CD4-positive, alpha-beta T cell (primary cell): ENCODE measurements at regions not wholly inside any gene's neighbourhood (a gene's known extent, or its start where the extent isn't known, plus 50 kb on each side); places are given as distances from the start of the nearest gene placed in this dataset.

Experiments used
- ATAC-seq: fragments of 200-7000 bp; cut with Tn5 transposase; one replicate; pipeline ENCODE4 v1.10.0; 2022; ENCODE audit warnings: mild to moderate bottlenecking; ENCODE audit not compliant: poor library complexity
- CTCF ChIA-PET: fragments of 350-600 bp; sonication (Branson Sonifier 250); formaldehyde crosslinking; loops from one replicate; lab custom pipeline; 2021; ENCODE audit warnings: antibody characterized with exemption, inconsistent platforms; lab: Charles Lee
- POLR2A ChIA-PET: fragments of 350-600 bp; sonication (Branson Sonifier 250); formaldehyde crosslinking; loops from one replicate; lab custom pipeline; 2021; ENCODE audit warnings: antibody characterized with exemption, inconsistent platforms; lab: Charles Lee
- DNase-seq, 14 experiments: peaks; one replicate each; pipeline ENCODE4 v3.0.0-alpha.2; 2013 to 2020; ENCODE audit warnings: mixed read lengths in 2 of 14
- H3K27ac ChIP-seq, 2 donors: one replicate each; pipeline versions ENCODE4 v1.5.1 to v1.7.0; 2013; ENCODE audit warnings: low read length in 2 of 2, low read depth in 1 of 2, mild to moderate bottlenecking in 1 of 2
- H3K27me3 ChIP-seq, 2 experiments: 1 replicate in 1 of 2; 2 replicates in 1 of 2; pipeline versions ENCODE4 v1.6.1 to v1.7.0; 2013; ENCODE audit warnings: low read length in 2 of 2, control low read depth in 1 of 2, mild to moderate bottlenecking in 1 of 2, moderate library complexity in 1 of 2; ENCODE audit not compliant: insufficient read depth in 2 of 2, control insufficient read depth in 1 of 2
- H3K36me3 ChIP-seq: one replicate; pipeline ENCODE4 v1.6.1; 2013; ENCODE audit warnings: low read length, control low read depth; ENCODE audit not compliant: insufficient read depth
- H3K4me1 ChIP-seq: one replicate; pipeline ENCODE4 v1.6.1; 2013; ENCODE audit warnings: low read length, control low read depth; ENCODE audit not compliant: insufficient read depth
- H3K4me3 ChIP-seq: one replicate; pipeline ENCODE4 v1.5.1; 2013; ENCODE audit warnings: mild to moderate bottlenecking, low read length, moderate library complexity
- H3K9me3 ChIP-seq, 2 experiments: 1 replicate in 1 of 2; 2 replicates in 1 of 2; pipeline versions ENCODE4 v1.6.1 to v1.7.0; 2013; ENCODE audit warnings: low read length in 2 of 2, mild to moderate bottlenecking in 2 of 2, control low read depth in 1 of 2, moderate library complexity in 1 of 2; ENCODE audit not compliant: control insufficient read depth in 1 of 2, insufficient read depth in 1 of 2
- H3K27ac Mint-ChIP-seq: one replicate; pipeline ENCODE4 v1.8.0; 2020; ENCODE audit warnings: mixed read lengths
- H3K27me3 Mint-ChIP-seq: one replicate; pipeline ENCODE4 v1.8.0; 2021; ENCODE audit warnings: mixed read lengths
- H3K36me3 Mint-ChIP-seq: one replicate; pipeline ENCODE4 v1.8.0; 2021; ENCODE audit warnings: low read depth, mixed read lengths
- H3K4me1 Mint-ChIP-seq: one replicate; pipeline ENCODE4 v1.8.0; 2021; ENCODE audit warnings: low read depth, mixed read lengths
- H3K4me3 Mint-ChIP-seq: one replicate; pipeline ENCODE4 v1.8.0; 2020; ENCODE audit warnings: mild to moderate bottlenecking, mixed read lengths
- H3K9me3 Mint-ChIP-seq: one replicate; pipeline ENCODE4 v1.8.0; 2020; ENCODE audit warnings: mixed read lengths
- intact Hi-C, 2 experiments: fragments of 100-400 bp; cut with DNase I in 1 of 2; cut with micrococcal nuclease in 1 of 2; formaldehyde crosslinking; loops; one replicate each; pipeline versions ENCODE4 v1.15.1 to v1.9.0; 2023 to 2025; cut with DNase I, micrococcal nuclease
- TF ChIP-seq, protein P1 (sequence below): fragments of 200-600 bp; IDR thresholded peaks from one replicate; pipeline ENCODE4 v1.8.0; 2022; ENCODE audit warnings: antibody characterized with exemption, mild to moderate bottlenecking

DNA sequence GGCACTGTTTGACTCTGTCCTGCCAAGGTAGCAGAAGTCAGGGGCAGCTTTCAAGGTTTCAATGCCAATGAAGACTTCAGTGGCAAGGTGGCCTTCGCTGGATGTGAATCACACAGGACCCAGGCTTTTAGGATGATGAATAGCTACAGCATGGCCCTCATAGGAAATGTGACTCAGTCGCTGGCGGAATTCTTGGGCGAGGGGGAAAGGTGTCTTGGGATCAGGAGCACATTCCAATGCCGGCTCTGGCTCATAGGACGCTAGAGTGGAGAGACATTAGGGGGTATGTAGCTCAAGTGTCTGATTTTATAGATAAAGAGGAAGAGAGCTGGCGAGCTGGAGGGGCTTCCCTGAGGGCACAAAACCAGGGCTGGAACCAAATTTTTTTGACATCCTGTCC is 68.6 kb downstream of the SMIM21 start:
- H3K9me3 Mint-ChIP-seq: peaks cover 5% of the 10 kb centered on the region
- no peaks in the 10 kb centered on the region for H3K4me1 ChIP-seq
- ChIA-PET POLR2A (no interaction called here), CTCF (interaction anchor here (1.1 kb wide), 1 partner anchor 13 kb away, joined by 3 read pairs; no protein-coding TSS in a partner anchor)
- H3K4me3 ChIP-seq: no peak overlapping the region
- no peak overlapping the region for H3K4me3 Mint-ChIP-seq
- no peaks in the 10 kb centered on the region for H3K36me3 Mint-ChIP-seq
- peaks cover 0 to 4% of the 10 kb centered on the region in 2 experiments for H3K27me3 ChIP-seq
- H3K36me3 ChIP-seq: no peaks in the 10 kb centered on the region
- TF ChIP-seq, protein P1, sequence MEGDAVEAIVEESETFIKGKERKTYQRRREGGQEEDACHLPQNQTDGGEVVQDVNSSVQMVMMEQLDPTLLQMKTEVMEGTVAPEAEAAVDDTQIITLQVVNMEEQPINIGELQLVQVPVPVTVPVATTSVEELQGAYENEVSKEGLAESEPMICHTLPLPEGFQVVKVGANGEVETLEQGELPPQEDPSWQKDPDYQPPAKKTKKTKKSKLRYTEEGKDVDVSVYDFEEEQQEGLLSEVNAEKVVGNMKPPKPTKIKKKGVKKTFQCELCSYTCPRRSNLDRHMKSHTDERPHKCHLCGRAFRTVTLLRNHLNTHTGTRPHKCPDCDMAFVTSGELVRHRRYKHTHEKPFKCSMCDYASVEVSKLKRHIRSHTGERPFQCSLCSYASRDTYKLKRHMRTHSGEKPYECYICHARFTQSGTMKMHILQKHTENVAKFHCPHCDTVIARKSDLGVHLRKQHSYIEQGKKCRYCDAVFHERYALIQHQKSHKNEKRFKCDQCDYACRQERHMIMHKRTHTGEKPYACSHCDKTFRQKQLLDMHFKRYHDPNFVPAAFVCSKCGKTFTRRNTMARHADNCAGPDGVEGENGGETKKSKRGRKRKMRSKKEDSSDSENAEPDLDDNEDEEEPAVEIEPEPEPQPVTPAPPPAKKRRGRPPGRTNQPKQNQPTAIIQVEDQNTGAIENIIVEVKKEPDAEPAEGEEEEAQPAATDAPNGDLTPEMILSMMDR: no peak
- H3K27ac Mint-ChIP-seq: no peak overlapping the region
- no peak for DNase-seq
- intact Hi-C loops: no loop called here
- H3K27me3 Mint-ChIP-seq: peaks cover 8% of the 10 kb centered on the region
- no peak for ATAC-seq
- no peak overlapping the region for H3K27ac ChIP-seq
- H3K4me1 Mint-ChIP-seq: no peaks in the 10 kb centered on the region
- peaks cover 0 to 5% of the 10 kb centered on the region in 2 experiments for H3K9me3 ChIP-seq

DNA sequence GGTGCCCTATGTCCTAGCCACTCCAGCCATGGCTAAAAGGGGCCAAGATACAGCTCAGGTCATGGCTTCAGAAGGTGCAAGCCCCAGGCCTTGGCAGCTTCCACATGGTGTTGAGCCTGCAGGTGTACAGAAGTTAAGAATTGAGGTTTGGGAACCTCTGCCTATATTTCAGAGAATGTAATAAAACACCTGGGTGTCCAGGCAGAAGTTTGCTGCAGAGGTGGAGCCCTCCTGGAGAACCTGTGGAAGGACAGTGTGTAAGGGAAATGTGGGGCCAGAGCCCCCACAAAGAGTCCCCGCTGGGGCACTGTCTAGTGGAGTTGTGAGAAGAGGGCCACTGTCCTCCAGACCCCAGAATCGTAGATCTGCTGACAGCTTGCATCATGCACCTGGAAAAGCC is 74.1 kb downstream of the SMIM21 start:
- POLR2A ChIA-PET: no interaction called here
- no peak overlapping the region for H3K4me3 Mint-ChIP-seq
- intact Hi-C loops: no loop called here

GRCh38 chr18:75351409-75351808 is 76.1 kb downstream of the SMIM21 start:
- Mint-ChIP-seq H3K4me3 (no peak overlapping the region), H3K27ac (no peak overlapping the region), H3K4me1 (no peaks in the 10 kb centered on the region), H3K36me3 (peaks cover 7% of the 10 kb centered on the region), H3K27me3 (peaks cover 12% of the 10 kb centered on the region), H3K9me3 (peaks cover 2% of the 10 kb centered on the region)
- DNase-seq: no peak
- ChIA-PET POLR2A (no interaction called here), CTCF (no interaction called here)
- Histone ChIP-seq H3K9me3 (peaks cover 13 to 15% of the 10 kb centered on the region in 2 experiments), H3K27ac (no peak overlapping the region), H3K4me3 (no peak overlapping the region), H3K27me3 (peaks cover 0 to 5% of the 10 kb centered on the region in 2 experiments), H3K4me1 (no peaks in the 10 kb centered on the region), H3K36me3 (no peaks in the 10 kb centered on the region)
- intact Hi-C loops: no loop called here
- no peak for ATAC-seq
- TF ChIP-seq, protein P1: no peak

More for the DNA sequence above, 74.1 kb downstream of the SMIM21 start:
- TF ChIP-seq, protein P1: no peak
- Histone ChIP-seq H3K9me3 (peaks cover 13 to 15% of the 10 kb centered on the region in 2 experiments), H3K27ac (no peak overlapping the region), H3K4me3 (no peak overlapping the region), H3K27me3 (peaks cover 0 to 3% of the 10 kb centered on the region in 2 experiments), H3K36me3 (no peaks in the 10 kb centered on the region), H3K4me1 (no peaks in the 10 kb centered on the region)
- ATAC-seq (no peak), DNase-seq (no peak)
- no peak overlapping the region for H3K27ac Mint-ChIP-seq
- CTCF ChIA-PET: no interaction called here
- H3K9me3 Mint-ChIP-seq: peaks cover 7% of the 10 kb centered on the region
- peaks cover 3% of the 10 kb centered on the region for H3K27me3 Mint-ChIP-seq
- H3K4me1 Mint-ChIP-seq: no peaks in the 10 kb centered on the region
- H3K36me3 Mint-ChIP-seq: peaks cover 7% of the 10 kb centered on the region
